GM12874 (cell line): ENCODE measurements at regions not wholly inside any gene's neighbourhood (a gene's known extent, or its start where the extent isn't known, plus 50 kb on each side); places are given as distances from the start of the nearest gene placed in this dataset.

Experiments
- TF ChIP-seq, protein P1 (sequence below): IDR thresholded peaks from 2 replicates; pipeline ENCODE4 v1.5.1; 2011; ENCODE audit warnings: low read depth, mild to moderate bottlenecking, control low read depth, low read length, moderate library complexity; ENCODE audit not compliant: insufficient read depth

DNA sequence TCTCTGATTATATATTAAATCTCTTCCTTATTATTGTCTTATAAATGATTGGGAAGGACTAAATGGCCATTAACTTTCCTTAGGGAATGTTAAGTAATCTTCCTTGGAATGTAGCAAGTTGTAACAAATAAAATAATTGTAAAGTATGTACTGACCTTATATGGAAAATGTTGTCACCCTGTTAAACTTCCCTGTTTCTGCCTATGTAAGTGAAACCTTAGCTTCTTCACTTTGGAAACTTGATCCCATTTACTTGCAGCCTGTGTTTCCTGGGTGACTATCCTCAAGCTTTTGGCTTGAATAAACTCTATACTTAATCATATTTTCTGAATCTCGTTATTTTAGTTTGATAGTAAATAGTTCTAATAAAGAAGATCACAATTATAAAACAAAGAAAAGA lies 519.5 kb upstream of the PTCHD4 start:
- TF ChIP-seq, protein P1, sequence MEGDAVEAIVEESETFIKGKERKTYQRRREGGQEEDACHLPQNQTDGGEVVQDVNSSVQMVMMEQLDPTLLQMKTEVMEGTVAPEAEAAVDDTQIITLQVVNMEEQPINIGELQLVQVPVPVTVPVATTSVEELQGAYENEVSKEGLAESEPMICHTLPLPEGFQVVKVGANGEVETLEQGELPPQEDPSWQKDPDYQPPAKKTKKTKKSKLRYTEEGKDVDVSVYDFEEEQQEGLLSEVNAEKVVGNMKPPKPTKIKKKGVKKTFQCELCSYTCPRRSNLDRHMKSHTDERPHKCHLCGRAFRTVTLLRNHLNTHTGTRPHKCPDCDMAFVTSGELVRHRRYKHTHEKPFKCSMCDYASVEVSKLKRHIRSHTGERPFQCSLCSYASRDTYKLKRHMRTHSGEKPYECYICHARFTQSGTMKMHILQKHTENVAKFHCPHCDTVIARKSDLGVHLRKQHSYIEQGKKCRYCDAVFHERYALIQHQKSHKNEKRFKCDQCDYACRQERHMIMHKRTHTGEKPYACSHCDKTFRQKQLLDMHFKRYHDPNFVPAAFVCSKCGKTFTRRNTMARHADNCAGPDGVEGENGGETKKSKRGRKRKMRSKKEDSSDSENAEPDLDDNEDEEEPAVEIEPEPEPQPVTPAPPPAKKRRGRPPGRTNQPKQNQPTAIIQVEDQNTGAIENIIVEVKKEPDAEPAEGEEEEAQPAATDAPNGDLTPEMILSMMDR = no peak

DNA sequence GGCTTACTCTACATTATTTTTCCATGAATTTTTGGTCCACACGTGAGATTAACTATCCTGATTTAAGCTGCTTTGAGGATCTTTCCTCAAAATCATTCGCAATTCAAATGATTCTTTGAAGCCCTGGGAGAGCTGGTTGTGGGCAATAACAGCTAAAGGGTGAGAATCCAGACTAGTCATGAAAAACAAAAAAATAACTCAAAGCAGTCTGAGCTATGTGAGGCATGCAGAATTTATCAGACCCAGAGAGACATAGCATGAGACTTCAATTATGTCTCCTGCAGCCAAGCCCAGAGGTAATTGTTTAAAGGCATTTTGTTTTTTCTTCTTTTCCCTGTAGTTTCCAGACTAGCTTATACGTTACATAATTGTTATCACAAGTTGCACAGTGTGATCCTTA lies 517.3 kb upstream of the PTCHD4 start:
- TF ChIP-seq, protein P1 = no peak

DNA sequence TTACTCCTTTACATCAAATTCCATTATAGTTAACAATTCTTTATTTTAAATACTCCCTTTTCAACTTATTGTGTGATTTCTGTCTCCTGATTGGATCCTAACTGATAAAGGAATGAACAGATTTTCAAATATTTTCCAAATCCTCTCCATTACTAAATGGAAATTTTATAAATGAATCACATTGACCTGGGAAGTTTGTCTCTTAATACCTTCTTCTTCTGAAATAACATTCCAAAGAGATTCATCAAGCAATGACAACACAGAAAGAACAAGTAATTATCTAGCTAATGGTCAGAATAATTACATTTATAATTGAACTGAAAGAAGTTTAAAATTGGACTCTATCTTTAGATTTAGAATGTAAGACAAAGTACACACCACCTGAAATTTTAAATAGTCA lies 515.4 kb upstream of the PTCHD4 start:
- TF ChIP-seq, protein P1 = no peak

DNA sequence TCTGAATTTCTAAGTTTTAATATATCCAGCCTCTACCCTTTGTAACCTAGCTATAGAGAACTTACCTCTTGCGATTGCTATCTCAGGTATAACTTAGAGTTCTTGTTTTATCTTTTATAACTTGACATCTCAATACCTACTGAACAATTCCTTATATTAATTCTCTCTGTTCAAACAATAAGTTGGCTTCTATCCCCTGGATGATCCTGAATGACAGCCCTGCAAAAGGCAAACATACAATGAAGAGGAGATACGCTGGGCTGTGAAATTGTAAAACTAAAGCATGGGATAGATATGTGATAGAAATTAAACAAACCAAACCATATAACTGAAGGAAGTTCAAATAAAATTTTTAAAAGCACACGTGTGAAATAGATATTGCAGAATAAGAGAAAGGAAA lies 513.6 kb upstream of the PTCHD4 start:
- TF ChIP-seq, protein P1 = no peak

DNA sequence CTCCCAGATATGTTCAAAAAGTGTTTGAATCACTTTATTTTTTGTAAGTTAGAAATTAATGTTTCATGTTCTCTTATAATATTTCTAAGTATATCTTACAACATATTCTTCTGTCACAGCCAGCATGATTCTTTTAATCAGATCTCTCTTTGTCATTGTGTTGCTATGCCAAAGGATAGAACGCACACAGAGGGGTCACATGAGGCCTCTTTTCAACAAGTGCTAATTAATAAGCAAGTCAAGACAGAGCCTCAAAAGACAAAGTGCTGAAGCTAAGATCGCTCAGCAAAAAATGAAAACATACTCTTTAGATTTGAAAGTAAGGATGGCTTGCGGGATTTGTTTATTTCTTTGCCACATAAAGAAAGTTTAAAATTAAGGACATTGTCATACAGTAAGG lies 508.8 kb upstream of the PTCHD4 start:
- TF ChIP-seq, protein P1 = no peak

DNA sequence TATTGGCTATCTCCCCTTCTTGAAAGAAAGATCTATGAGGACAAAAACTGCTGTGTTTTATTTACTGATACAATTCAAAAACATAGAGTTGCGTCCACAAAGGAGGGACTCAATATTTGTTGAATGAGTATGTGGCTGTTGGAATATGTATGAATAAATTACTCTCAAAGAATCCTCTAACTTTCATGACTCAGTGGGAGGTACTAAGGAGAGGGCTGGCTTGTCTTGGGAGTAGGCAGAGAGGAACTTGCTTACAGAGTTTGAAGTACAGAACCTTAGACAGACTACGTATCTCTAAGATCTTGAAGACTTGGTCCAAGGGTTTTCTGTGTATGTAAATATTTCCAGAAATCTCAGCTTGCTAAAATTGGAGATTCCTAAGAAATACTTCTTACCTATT lies 504.0 kb upstream of the PTCHD4 start:
- TF ChIP-seq, protein P1 = no peak

DNA sequence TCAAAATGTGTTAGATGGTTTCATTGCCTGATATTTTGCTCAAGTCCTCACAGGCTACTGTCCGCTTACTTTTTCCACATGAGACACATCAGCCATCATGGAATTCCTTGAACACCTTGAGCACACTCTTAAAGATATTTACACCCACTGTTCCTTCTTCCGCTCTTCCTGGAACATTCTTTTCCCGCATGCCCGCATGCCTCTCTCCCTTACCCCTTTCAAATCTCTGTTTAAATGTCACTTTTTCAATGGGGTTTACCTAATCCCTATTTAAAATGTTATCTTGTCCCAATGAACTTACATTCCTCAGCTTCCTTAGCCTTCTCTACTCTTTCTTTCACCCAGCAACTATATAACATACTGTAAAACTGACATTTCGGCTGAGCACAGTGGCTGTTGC lies 503.3 kb upstream of the PTCHD4 start:
- TF ChIP-seq, protein P1 = no peak
